GM12873 (cell line): ENCODE measurements at regions not wholly inside any gene's neighbourhood (a gene's known extent, or its start where the extent isn't known, plus 50 kb on each side); places are given as distances from the start of the nearest gene placed in this dataset.

ENCODE experiments used
- CTCF ChIP-seq: IDR thresholded peaks from 2 replicates; pipeline ENCODE4 v1.5.1; 2012; ENCODE audit warnings: low read depth, mild to moderate bottlenecking, moderate library complexity, low read length, control low read depth; ENCODE audit not compliant: insufficient read depth; ENCODE audit errors: missing control alignments

- TF ChIP-seq CTCF = no peak
Observed at GRCh38 chr6:37569743-37570481, 70.2 kb upstream of the CCDC167 start.

- no peak for TF ChIP-seq CTCF
Observed at GRCh38 chr6:37569317-37569716, 69.6 kb upstream of the CCDC167 start.

GRCh38 chr6:37566950-37567349, 67.3 kb upstream of the CCDC167 start:
- TF ChIP-seq CTCF = no peak

- peak; percentile 87 for TF ChIP-seq CTCF
Observed at GRCh38 chr6:37566111-37566949, 66.6 kb upstream of the CCDC167 start.

- TF ChIP-seq CTCF = peak; percentile 23
Observed at GRCh38 chr6:37565267-37566110, 65.8 kb upstream of the CCDC167 start.

GRCh38 chr6:37561361-37561760, 61.7 kb upstream of the CCDC167 start:
- TF ChIP-seq CTCF = no peak

- no peak for TF ChIP-seq CTCF
Observed at GRCh38 chr6:37560737-37561103, 61.0 kb upstream of the CCDC167 start.
